GM12874 (cell line): ENCODE measurements at regions not wholly inside any gene's neighbourhood (a gene's known extent, or its start where the extent isn't known, plus 50 kb on each side); places are given as distances from the start of the nearest gene placed in this dataset.

Experiments
- CTCF ChIP-seq: IDR thresholded peaks from 2 replicates; pipeline ENCODE4 v1.5.1; 2011; ENCODE audit warnings: low read depth, mild to moderate bottlenecking, control low read depth, low read length, moderate library complexity; ENCODE audit not compliant: insufficient read depth

GRCh38 chr20:50330504-50331313 lies 140.1 kb downstream of the CEBPB start:
- no peak for TF ChIP-seq CTCF

DNA sequence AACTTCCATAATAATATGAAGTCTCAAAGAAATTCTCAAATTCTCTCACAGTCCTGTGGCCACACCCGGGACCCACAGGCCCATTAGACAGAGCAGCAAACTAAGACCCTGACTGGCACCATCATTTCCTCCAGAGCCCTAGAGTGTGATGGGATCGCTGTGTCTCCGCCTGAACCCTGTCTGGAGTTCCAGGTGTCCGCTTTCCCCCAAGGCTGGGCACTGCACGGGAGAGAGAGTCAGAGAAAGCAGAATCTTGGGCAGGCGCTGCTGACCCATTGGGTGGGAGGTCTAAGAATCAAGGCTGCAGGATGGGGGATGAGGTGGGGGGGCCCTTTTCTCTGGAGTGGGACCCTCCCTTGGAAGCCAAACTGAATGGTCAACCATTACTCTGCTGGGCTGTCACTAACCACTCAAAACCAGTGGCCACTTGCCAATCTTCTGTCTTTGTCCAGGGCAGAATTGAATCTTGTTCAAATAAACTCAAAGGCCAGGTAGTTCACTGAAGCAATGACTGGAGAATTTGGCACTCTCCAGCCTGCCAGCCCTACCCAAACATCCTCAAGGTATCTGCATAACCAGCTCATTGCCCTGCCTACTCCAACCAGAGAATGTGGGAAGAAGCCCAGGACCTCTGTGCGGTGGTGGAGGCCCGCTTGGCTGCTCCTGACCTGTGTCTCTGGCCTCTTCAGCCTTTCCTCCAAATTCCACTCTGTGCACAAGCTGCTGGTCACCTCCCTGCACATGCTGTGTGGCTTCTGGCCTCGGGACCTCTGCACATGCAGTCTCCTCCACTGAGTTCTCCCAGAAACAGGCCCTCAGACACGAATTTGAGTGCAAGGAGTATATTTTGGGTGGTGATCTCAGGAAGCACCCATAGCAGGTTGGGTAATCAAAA lies 141.1 kb downstream of the CEBPB start:
- no peak for TF ChIP-seq CTCF

- TF ChIP-seq CTCF: no peak
Measured at GRCh38 chr20:50332491-50332980, 141.9 kb downstream of the CEBPB start.

DNA sequence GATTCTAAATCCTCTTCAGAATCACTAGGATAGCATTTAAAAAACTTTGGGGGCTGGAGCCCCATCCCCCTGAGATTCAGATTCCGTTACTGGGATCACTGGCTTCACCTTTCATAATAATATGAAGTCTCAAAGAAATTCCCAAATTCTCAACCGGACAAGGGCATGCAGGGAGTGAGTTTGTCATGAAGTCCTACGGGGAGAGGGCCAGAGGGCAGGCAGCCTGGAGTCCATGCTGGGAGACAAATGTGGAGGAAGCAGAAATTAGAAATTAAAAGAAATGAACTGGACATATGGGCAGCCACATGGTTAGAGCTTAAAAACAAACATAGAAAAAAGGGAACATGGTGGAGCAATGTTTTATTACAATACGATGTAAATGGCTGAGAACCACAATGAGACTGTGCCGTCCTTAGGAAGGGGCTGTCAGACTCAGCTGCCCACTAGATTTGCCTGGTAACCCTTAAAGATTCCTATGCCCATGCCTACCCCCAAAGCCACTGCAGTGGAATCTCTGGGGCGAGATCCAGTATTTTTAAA lies 142.6 kb downstream of the CEBPB start:
- TF ChIP-seq CTCF: no peak

DNA sequence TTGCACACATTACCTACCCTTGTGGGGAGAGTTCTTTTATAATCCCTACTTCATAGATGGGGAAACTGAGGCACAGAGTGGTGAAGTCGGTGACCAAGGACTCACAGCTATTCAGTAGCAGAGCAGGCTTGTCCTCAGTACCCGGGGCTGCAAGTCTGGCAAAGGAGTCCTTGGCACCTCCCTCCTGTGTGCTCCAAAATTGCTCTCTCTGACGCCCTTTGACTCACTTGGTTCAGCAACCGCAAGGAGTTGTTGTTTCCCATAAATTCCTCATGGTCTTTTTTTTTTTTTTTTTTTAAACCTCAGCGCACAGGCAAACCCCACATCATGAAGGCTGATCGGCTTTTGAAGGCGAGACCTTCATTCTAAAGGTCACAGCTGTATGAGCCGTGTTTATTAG lies 143.2 kb downstream of the CEBPB start:
- TF ChIP-seq CTCF: no peak

GRCh38 chr20:50335105-50335504 lies 144.5 kb downstream of the CEBPB start:
- TF ChIP-seq CTCF: no peak

DNA sequence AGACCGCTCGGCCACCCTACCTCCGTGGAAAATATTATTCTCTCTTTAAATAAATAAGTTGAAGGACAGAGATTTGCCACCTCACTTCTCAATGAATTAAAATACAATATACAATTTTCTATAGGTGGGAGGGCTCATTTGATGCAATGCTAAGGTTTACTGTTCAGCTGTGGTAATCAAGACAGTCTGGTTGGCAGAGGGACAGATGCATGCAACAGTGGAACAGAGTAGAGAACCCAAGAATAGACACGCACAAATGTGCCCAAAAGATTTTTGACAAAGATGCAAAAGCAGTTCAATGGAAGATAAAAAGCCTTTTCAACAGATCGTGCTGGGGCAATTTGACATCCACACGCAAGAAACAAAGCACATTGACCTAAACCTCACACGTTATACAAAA lies 145.2 kb downstream of the CEBPB start:
- TF ChIP-seq CTCF: no peak
